HUES48 (cell line): ENCODE measurements at regions not wholly inside any gene's neighbourhood (a gene's known extent, or its start where the extent isn't known, plus 50 kb on each side); places are given as distances from the start of the nearest gene placed in this dataset.
"Not testable (repeated sequence)": the region's sequence is repeated elsewhere in the genome, so short reads cannot be mapped to it uniquely, and the experiment has no call there.

Experiments
- H3K27ac ChIP-seq: one replicate; pipeline ENCODE4 v1.7.0; 2013; ENCODE audit warnings: low read depth, low read length, inconsistent platforms
- H3K27me3 ChIP-seq: 2 replicates; pipeline ENCODE4 v1.6.1; 2013; ENCODE audit warnings: mild to moderate bottlenecking, low read length; ENCODE audit not compliant: control insufficient read depth, insufficient read depth
- H3K36me3 ChIP-seq: 2 replicates; pipeline ENCODE4 v1.6.1; 2013; ENCODE audit warnings: low read length; ENCODE audit not compliant: control insufficient read depth, insufficient read depth
- H3K4me1 ChIP-seq: 2 replicates; pipeline ENCODE4 v1.6.1; 2013; ENCODE audit warnings: mild to moderate bottlenecking, low read length; ENCODE audit not compliant: control insufficient read depth, insufficient read depth
- H3K4me3 ChIP-seq: 2 replicates; pipeline ENCODE4 v1.5.1; 2013; ENCODE audit warnings: mild to moderate bottlenecking, low read depth, low read length
- H3K9ac ChIP-seq: 2 replicates; pipeline ENCODE4 v1.6.1; 2013; ENCODE audit warnings: mild to moderate bottlenecking, low read depth, low read length, moderate library complexity
- H3K9me3 ChIP-seq: 2 replicates; pipeline ENCODE4 v1.6.1; 2013; ENCODE audit warnings: low read length; ENCODE audit not compliant: control insufficient read depth, insufficient read depth

GRCh38 chr1:234950598-234950997 lies 178.0 kb downstream of the TOMM20 start:
- no peak overlapping the region for H3K27ac ChIP-seq
- H3K9ac ChIP-seq, result no peak overlapping the region
- 0 out of 2 replicates have a peak, but pooled peaks cover 5% of the 10 kb centered on the region for H3K4me1 ChIP-seq
- no peaks in the 10 kb centered on the region for H3K36me3 ChIP-seq
- peaks cover 4% of the 10 kb centered on the region; the same call in 1 of the 2 replicates for H3K9me3 ChIP-seq
- H3K27me3 ChIP-seq, result no peaks in the 10 kb centered on the region
- H3K4me3 ChIP-seq, result no peak overlapping the region

GRCh38 chr1:234949528-234949927 lies 179.1 kb downstream of the TOMM20 start:
- not testable (repeated sequence) for H3K36me3 ChIP-seq, H3K4me1 ChIP-seq, H3K9ac ChIP-seq, H3K27me3 ChIP-seq, H3K27ac ChIP-seq, H3K4me3 ChIP-seq, H3K9me3 ChIP-seq

GRCh38 chr1:234944439-234945344 lies 183.9 kb downstream of the TOMM20 start:
- no peaks in the 10 kb centered on the region for H3K27me3 ChIP-seq
- no peaks in the 10 kb centered on the region for H3K36me3 ChIP-seq
- peaks cover 4% of the 10 kb centered on the region; the same call in 1 of the 2 replicates for H3K9me3 ChIP-seq
- no peak overlapping the region for H3K27ac ChIP-seq
- no peak overlapping the region for H3K9ac ChIP-seq
- peaks cover 8% of the 10 kb centered on the region; the same call in 1 of the 2 replicates for H3K4me1 ChIP-seq
- no peak overlapping the region for H3K4me3 ChIP-seq

GRCh38 chr1:234943836-234944402 lies 184.7 kb downstream of the TOMM20 start:
- H3K9me3 ChIP-seq, result no peaks in the 10 kb centered on the region
- no peak overlapping the region for H3K9ac ChIP-seq
- no peaks in the 10 kb centered on the region for H3K27me3 ChIP-seq
- no peak overlapping the region for H3K27ac ChIP-seq
- no peaks in the 10 kb centered on the region for H3K36me3 ChIP-seq
- H3K4me1 ChIP-seq, result peaks cover 8% of the 10 kb centered on the region; the same call in 1 of the 2 replicates
- H3K4me3 ChIP-seq, result no peak overlapping the region

GRCh38 chr1:234942879-234943506 lies 185.6 kb downstream of the TOMM20 start:
- Histone ChIP-seq H3K4me1 (peaks cover 8% of the 10 kb centered on the region; the same call in 1 of the 2 replicates), H3K27me3 (no peaks in the 10 kb centered on the region), H3K36me3 (no peaks in the 10 kb centered on the region), H3K27ac (no peak overlapping the region), H3K4me3 (no peak overlapping the region), H3K9ac (no peak overlapping the region), H3K9me3 (no peaks in the 10 kb centered on the region)

- Histone ChIP-seq H3K4me1 (peaks cover 8% of the 10 kb centered on the region; the same call in 1 of the 2 replicates), H3K9ac (no peak overlapping the region), H3K9me3 (no peaks in the 10 kb centered on the region), H3K36me3 (no peaks in the 10 kb centered on the region), H3K4me3 (no peak overlapping the region), H3K27ac (no peak overlapping the region), H3K27me3 (no peaks in the 10 kb centered on the region)
These were observed 186.7 kb downstream of the TOMM20 start for GRCh38 chr1:234942012-234942332.

- Histone ChIP-seq H3K27ac (no peak overlapping the region), H3K9me3 (no peaks in the 10 kb centered on the region), H3K4me1 (peaks cover 8% of the 10 kb centered on the region; the same call in 1 of the 2 replicates)
These were observed 187.2 kb downstream of the TOMM20 start for GRCh38 chr1:234941321-234942011.

GRCh38 chr1:234940841-234941240 lies 187.8 kb downstream of the TOMM20 start:
- H3K36me3 ChIP-seq, result no peaks in the 10 kb centered on the region
- H3K27me3 ChIP-seq, result no peaks in the 10 kb centered on the region
- peaks cover 8% of the 10 kb centered on the region; the same call in 1 of the 2 replicates for H3K4me1 ChIP-seq
- no peaks in the 10 kb centered on the region for H3K9me3 ChIP-seq
- no peak overlapping the region for H3K4me3 ChIP-seq
- no peak overlapping the region for H3K27ac ChIP-seq
- H3K9ac ChIP-seq, result no peak overlapping the region

More at GRCh38 chr1:234941321-234942011, 187.2 kb downstream of the TOMM20 start:
- no peaks in the 10 kb centered on the region for H3K27me3 ChIP-seq
- H3K36me3 ChIP-seq, result no peaks in the 10 kb centered on the region
- no peak overlapping the region for H3K9ac ChIP-seq
- H3K4me3 ChIP-seq, result no peak overlapping the region

GRCh38 chr1:234938924-234939323 lies 189.7 kb downstream of the TOMM20 start:
- Histone ChIP-seq H3K9ac (no peak overlapping the region), H3K27me3 (no peaks in the 10 kb centered on the region), H3K27ac (no peak overlapping the region), H3K36me3 (no peaks in the 10 kb centered on the region), H3K4me1 (peaks cover 8% of the 10 kb centered on the region; the same call in 1 of the 2 replicates), H3K9me3 (no peaks in the 10 kb centered on the region), H3K4me3 (no peak overlapping the region)

- Histone ChIP-seq H3K9ac (no peak overlapping the region), H3K9me3 (no peaks in the 10 kb centered on the region), H3K4me3 (no peak overlapping the region), H3K36me3 (no peaks in the 10 kb centered on the region), H3K27me3 (no peaks in the 10 kb centered on the region), H3K4me1 (peaks cover 8% of the 10 kb centered on the region; the same call in 1 of the 2 replicates), H3K27ac (no peak overlapping the region)
These were observed 190.5 kb downstream of the TOMM20 start for GRCh38 chr1:234938135-234938534.
